ENCODE measurements at regions not wholly inside any gene's neighbourhood (a gene's known extent, or its start where the extent isn't known, plus 50 kb on each side); places are given as distances from the start of the nearest gene placed in this dataset.

DNA sequence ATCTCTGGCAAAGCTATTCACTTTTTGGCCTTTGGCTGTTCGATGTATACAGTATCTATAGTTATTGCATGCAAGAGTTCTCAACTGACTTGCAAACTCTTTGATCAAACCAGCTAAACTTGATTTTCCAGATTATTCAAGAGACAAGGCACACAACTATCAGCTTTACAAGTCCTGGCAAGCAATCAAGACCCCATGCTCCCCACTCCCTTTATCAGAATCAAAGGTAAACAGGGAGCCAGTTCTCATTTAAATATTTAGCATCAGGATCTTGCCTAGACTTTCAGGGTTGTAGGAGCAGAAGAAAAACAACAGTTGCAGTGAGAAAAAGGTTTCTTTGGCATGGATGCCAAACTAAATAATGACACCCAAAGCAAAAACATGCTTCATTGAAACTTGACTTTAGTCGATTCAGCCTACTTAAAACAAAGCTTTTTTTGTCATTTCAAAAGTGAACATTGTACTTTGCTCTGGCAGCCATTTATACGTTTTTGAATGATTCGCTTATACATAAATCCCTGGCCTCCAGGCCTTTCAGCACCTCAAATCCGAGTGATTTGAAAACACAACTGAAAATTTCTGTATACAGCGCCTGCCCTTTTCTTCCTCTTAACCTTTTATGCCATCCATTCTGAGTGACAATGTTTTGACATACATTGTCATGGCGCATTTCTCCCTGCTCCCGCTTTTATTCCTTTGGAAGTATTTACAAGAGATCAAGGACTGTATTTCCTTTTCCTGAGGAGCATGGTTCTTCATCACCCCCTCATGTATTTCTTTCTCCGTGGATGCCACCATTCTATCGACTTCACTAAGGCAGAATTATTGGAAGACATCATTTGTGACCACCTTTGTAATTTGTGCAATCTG lies 340.8 kb downstream of the KLF5 start:
- no peaks in the 10 kb centered on the region for H3K36me3 Mint-ChIP-seq
- H3K4me1 Mint-ChIP-seq, result no peaks in the 10 kb centered on the region
- no peaks in the 10 kb centered on the region for H3K9me3 Mint-ChIP-seq
- no peak overlapping the region for H3K4me3 Mint-ChIP-seq
- H3K27ac Mint-ChIP-seq, result no peak overlapping the region
- peaks cover 2% of the 10 kb centered on the region for H3K27me3 Mint-ChIP-seq

DNA sequence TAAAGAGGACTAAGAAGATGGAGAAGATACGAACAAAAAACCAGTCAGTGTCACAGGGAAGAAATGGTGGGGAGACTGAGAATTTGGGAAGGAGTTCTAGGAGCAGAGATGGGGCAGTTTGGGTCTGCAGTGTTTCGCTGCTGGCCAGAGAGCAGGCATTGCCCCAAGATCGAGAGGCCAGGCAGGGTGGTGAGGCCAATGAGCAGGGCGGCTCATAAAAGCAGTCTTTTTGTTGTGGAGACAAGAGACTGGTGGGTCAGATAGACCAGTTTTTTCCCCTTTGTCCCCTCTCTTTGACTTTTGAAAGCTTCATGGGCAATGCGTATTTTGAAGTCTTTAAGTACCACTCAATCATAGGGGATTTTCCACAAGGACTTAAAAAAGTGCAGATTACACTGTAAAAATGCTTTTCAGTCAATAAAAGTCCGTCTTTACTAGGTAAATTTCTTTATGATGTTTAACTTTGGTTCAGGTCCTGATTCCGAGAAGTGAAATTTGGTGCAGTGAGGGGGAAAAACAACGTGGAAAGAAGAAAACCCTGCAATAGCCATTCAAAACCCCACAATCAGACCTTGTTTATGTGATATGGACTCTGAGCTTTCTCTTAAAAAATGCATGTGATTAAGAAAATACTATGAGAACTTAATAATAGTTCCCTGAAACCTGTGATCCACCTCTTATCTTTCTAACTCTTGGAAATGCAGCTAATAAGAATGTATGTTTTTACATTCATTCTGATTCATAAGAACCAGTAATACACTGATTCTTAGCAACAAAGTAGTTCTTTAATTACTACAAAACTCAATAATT lies 338.9 kb downstream of the KLF5 start:
- peaks cover 2% of the 10 kb centered on the region for H3K27me3 Mint-ChIP-seq
- H3K4me1 Mint-ChIP-seq, result no peaks in the 10 kb centered on the region
- peak overlapping the region; percentile 10 for H3K27ac Mint-ChIP-seq
- no peaks in the 10 kb centered on the region for H3K9me3 Mint-ChIP-seq
- H3K36me3 Mint-ChIP-seq, result no peaks in the 10 kb centered on the region
- H3K4me3 Mint-ChIP-seq, result no peak overlapping the region

DNA sequence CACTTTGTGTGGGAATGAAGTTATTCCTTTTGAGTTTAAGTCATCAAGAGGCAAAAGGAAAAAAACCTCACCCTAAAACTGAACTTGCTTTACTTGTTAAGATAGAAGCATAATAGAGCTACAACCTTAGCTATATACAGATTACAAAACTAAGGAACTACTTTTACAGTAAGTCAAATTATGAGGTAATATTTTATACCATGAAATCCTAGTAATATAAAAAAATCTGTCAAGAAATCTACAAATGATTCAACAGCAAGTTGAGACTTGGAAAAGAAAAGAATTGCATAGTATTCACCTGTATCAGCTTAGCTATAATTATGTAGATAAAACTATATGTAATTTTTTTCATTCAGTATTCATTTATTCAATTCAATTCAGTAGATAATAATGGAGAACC lies 335.3 kb downstream of the KLF5 start:
- Mint-ChIP-seq H3K9me3 (peaks cover 7% of the 10 kb centered on the region), H3K4me1 (no peaks in the 10 kb centered on the region), H3K36me3 (peaks cover 1% of the 10 kb centered on the region), H3K27ac (no peak overlapping the region), H3K4me3 (no peak overlapping the region), H3K27me3 (peaks cover 2% of the 10 kb centered on the region)

DNA sequence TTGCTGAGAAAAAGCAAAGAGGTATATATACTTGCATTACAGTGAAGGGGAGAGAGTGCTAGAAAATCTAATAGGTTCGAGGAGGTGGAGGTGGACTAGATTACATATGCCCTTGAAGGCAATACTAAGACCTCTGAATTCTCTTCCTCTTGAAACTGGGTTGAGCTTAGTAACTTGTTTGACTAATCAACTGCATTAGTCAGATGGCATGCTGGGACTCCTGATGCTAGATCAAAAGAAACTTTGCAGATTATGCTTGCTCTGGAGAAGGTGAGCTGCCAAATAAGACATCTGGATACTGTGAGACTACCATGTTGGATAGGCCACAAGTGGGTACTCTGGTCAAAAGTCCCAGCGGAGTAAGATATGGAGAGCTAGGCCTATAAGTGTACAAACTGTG lies 331.3 kb downstream of the KLF5 start:
- Mint-ChIP-seq H3K27me3 (no peaks in the 10 kb centered on the region), H3K36me3 (peaks cover 1% of the 10 kb centered on the region), H3K27ac (no peak overlapping the region), H3K9me3 (peaks cover 7% of the 10 kb centered on the region), H3K4me3 (no peak overlapping the region), H3K4me1 (no peaks in the 10 kb centered on the region)

DNA sequence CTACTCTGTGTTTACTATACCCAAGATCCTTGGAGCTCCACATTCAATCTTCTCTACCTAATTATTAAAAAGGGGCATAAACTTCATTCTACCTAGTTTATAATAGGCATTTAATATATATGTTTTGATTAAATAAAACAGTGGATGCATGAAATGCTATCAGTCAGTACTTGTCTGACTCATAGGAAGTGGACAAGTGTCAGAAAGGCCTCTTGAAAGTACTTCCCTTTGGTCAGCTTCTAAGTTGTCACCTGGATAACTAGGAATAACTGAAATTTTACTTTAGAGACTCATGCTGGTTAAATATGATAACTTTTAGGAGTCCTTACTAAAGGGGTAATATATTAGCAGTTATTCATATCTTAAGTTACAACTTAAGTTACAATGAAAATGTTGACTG lies 329.8 kb downstream of the KLF5 start:
- Mint-ChIP-seq H3K4me3 (no peak overlapping the region), H3K9me3 (peaks cover 7% of the 10 kb centered on the region), H3K27me3 (no peaks in the 10 kb centered on the region)

DNA sequence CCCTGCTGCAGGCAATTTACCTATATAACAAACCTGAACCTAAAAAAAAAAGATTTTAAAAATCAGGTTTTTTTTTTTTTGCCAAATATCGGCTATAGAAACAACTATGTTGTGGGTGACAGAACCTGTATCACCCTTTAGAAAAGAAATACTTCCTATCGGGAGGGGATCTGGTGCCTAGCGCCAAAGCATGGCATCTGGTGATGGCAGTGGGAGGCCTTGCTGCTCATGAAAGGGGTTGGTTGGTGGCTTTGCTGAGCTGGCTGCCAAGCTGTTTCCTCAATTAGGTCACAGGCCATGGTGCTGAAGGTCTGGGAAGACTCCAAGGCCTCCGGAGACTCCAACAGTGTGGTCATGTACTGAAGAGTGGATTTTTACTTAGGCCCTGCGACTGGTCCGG lies 328.5 kb downstream of the KLF5 start:
- no peaks in the 10 kb centered on the region for H3K27me3 Mint-ChIP-seq
- H3K4me1 Mint-ChIP-seq, result no peaks in the 10 kb centered on the region
- H3K27ac Mint-ChIP-seq, result no peak overlapping the region
- no peak overlapping the region for H3K4me3 Mint-ChIP-seq
- H3K9me3 Mint-ChIP-seq, result peaks cover 7% of the 10 kb centered on the region
- peaks cover 1% of the 10 kb centered on the region for H3K36me3 Mint-ChIP-seq

More for the DNA sequence above, 329.8 kb downstream of the KLF5 start:
- H3K36me3 Mint-ChIP-seq, result peaks cover 1% of the 10 kb centered on the region
- no peaks in the 10 kb centered on the region for H3K4me1 Mint-ChIP-seq
- H3K27ac Mint-ChIP-seq, result no peak overlapping the region

DNA sequence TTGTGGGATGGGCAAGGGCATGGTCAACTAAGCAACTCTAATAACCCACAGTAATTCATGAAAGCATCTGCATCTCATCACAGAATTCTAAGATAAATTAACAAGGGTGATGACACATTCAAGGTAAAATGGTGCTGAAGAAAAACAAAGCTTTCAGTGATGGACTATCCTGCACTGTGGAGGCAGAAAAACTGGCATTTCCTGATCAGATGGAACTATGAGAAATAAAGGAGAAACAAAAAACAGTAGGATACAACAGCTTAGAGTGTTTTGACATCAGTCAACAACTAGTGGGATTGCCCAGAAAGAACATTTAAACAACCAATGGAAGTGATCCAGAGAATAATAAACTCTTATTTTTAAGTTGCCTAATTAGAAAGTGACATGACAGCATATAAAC lies 327.0 kb downstream of the KLF5 start:
- Mint-ChIP-seq H3K4me3 (no peak overlapping the region), H3K9me3 (peaks cover under 1% of the 10 kb centered on the region), H3K36me3 (peaks cover 1% of the 10 kb centered on the region), H3K27ac (no peak overlapping the region), H3K4me1 (no peaks in the 10 kb centered on the region), H3K27me3 (no peaks in the 10 kb centered on the region)

DNA sequence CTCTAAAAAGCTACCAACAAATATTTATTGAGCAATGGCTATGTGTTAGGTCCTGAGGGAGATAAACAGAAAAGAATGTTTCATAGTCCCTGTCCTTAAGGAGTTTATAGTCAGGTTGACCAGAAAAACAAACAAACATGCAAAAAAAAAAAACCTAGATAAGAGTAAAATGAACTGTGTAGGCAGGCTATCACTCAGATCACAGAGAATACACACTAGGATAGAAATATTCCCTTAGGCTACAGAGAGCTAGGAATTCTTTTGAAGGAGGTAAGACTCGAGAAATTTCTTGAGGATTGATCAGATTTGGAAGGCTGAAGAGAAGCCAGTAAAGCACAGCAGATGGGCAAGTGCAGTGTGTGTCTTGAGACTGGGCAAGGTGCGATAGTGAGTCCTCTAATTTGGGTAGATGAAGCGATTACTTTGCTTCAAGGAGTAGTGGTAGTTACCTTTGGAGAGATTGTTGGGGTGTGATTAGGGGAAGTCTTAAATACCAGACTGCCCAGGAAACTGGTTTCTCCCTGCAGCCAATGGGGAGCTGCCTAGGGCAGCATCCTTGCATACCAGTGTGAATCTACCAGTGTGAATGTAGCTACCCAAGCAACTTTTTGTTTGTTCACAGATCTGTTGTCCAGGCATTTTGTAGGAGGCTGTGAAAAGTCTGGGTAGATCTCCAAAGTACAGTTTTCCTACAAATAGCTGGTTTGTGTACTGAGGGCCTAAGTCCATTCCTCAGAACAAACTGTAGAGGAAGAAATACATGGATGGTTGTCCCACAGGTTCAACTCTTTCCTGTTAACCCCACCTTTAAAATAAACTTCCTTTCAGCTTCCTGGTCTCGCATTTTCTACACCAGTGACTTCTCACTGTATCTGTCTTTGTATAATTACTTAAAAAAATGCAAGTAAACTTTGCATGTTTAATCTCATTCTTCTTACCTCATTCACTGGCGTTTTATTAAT lies 314.1 kb downstream of the KLF5 start:
- peaks cover 3% of the 10 kb centered on the region for H3K36me3 Mint-ChIP-seq
- H3K4me3 Mint-ChIP-seq, result no peak overlapping the region
- no peaks in the 10 kb centered on the region for H3K4me1 Mint-ChIP-seq
- H3K27ac Mint-ChIP-seq, result no peak overlapping the region
- H3K27me3 Mint-ChIP-seq, result no peaks in the 10 kb centered on the region
- H3K9me3 Mint-ChIP-seq, result no peaks in the 10 kb centered on the region

DNA sequence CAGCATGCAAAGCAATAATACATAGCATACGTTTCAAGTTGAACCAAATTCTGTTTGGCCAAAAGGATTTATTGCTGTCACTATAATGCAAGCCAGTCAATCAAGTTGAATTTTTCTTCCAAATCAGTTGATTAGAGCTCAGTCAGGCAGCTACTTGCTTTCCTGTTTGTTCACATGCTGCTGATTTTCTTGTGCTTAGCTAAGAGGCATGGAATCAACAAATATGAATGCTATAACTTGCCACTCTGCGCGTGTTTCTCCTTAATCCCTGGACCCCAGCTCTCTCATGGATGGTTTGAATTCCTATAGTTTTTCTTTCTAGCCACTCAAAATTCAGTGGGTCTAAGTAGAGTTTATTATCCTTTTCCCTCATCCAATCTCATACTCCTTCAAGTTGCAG lies 311.3 kb downstream of the KLF5 start:
- no peaks in the 10 kb centered on the region for H3K9me3 Mint-ChIP-seq
- no peaks in the 10 kb centered on the region for H3K4me1 Mint-ChIP-seq
- no peak overlapping the region for H3K27ac Mint-ChIP-seq
- no peaks in the 10 kb centered on the region for H3K36me3 Mint-ChIP-seq
- H3K4me3 Mint-ChIP-seq, result no peak overlapping the region
- H3K27me3 Mint-ChIP-seq, result no peaks in the 10 kb centered on the region

DNA sequence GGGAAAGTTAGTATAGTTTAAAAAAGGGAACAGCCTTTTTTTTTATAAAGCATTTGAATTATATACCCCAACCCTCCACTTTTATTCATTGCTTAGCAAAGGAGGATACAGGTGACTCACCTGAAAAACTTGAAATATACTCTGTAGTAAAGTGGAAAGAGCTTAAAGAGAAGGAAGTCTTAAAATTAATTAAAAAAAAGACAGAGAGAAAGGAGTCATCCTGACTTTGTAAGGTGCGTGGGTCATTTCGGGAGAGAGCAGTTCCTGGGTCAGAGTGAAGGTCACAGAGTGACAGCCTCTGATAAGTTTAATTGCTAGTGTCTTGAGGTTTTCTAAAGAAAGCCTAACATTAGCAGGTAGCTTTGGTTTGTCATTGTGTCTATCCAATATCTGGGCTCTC lies 310.3 kb downstream of the KLF5 start:
- Mint-ChIP-seq H3K27ac (no peak overlapping the region), H3K9me3 (no peaks in the 10 kb centered on the region), H3K36me3 (no peaks in the 10 kb centered on the region), H3K4me3 (no peak overlapping the region), H3K27me3 (no peaks in the 10 kb centered on the region), H3K4me1 (no peaks in the 10 kb centered on the region)

DNA sequence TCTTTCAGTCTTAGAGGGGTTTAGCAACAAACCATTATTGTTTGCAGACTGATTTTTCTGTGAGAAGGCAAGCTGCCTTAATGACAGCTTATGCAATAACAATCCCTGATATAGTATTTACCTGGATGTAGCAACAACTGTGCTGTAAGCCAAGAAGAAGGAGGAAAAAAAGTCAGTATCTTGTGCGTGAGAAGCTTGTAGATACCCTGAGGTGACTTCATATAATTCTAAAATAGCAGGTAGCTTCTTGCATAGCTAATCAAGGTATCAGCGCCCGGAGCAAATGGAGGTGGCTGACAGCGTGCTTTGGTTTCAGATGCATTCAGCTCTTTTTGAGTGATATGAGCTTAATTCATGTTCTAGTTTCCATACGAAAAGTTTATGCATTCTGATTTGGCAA lies 309.8 kb downstream of the KLF5 start:
- no peaks in the 10 kb centered on the region for H3K36me3 Mint-ChIP-seq
- no peaks in the 10 kb centered on the region for H3K27me3 Mint-ChIP-seq
- H3K4me3 Mint-ChIP-seq, result no peak overlapping the region
- H3K27ac Mint-ChIP-seq, result no peak overlapping the region
- no peaks in the 10 kb centered on the region for H3K9me3 Mint-ChIP-seq
- H3K4me1 Mint-ChIP-seq, result no peaks in the 10 kb centered on the region

DNA sequence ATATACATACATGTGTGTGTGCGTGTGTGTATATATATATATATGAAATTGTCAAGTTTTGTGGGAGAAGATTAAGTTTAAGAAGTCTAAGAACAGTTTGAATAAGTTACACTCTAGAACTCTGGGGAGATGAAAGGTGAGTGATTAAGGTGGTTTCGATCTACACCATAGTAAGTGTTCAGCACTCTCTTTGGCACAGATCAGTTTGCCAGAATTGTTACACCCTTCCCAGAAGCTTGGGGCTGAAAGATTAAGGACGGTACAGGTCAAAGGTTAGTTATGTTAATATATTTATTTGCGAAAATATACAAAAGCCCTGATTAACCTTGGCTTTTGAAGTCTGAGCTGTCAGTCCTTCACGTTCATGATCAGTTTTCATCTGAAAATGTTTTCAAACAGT lies 309.1 kb downstream of the KLF5 start:
- Mint-ChIP-seq H3K4me1 (no peaks in the 10 kb centered on the region), H3K27ac (no peak overlapping the region), H3K27me3 (no peaks in the 10 kb centered on the region), H3K4me3 (no peak overlapping the region), H3K9me3 (no peaks in the 10 kb centered on the region), H3K36me3 (no peaks in the 10 kb centered on the region)

DNA sequence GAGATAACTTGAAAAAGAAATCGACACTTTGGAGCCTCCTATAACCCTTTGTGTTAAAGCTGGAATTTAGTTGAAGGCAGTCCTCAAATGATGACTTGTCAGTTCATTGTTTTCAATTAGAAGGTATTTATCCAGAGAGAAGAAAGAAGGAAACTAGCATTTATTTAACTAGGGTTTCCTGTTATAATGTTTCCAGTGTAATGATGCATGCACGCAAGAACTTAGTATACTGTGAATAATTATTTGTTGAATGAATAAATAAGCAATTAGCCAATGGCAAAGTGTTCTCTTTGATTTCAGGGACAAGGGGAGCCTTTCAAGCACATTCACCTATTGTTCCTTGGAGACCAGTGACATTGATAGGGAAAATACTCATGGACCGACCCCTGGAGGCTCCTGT lies 307.4 kb downstream of the KLF5 start:
- H3K4me1 Mint-ChIP-seq, result no peaks in the 10 kb centered on the region
- H3K27ac Mint-ChIP-seq, result no peak overlapping the region
- no peaks in the 10 kb centered on the region for H3K9me3 Mint-ChIP-seq
- no peaks in the 10 kb centered on the region for H3K27me3 Mint-ChIP-seq
- no peaks in the 10 kb centered on the region for H3K36me3 Mint-ChIP-seq
- H3K4me3 Mint-ChIP-seq, result no peak overlapping the region

DNA sequence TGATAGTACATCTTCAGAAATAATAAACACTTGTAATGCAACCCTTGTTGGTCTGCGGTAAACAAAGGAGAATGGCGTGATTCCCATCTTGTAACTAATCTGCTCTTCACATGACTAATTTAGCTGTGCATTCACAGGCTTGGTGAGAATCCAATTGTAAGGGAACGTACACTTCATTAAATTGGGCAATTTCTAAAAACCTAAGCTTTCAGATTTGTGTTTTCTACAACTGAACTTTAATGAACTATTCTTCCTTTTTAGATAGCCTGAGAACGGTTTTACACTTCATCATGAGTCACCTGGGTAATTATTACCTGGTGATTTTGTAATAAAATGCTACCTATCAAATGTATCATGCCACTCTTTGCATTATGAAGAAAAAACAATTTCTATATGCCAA lies 306.9 kb downstream of the KLF5 start:
- Mint-ChIP-seq H3K4me3 (no peak overlapping the region), H3K4me1 (no peaks in the 10 kb centered on the region), H3K9me3 (no peaks in the 10 kb centered on the region), H3K36me3 (no peaks in the 10 kb centered on the region), H3K27me3 (no peaks in the 10 kb centered on the region), H3K27ac (no peak overlapping the region)

DNA sequence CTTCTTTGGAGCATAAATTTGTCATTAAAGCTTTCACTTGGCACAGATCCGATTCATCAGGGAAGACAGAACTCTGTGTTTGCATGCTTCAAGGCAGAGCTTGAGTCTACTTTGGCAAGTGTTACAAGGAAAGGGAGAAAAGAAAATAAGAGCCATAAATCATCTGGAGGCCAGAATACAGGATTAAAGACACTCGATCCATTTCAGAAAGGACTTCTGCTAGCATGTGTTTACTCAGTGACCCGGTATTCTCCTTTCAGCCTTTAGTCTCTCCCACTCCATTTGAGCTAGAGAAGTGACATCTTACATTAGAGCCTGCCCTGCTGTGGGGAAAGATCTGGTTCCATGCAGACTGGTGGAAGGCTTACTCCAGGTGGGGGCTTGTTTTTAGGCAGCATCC lies 306.4 kb downstream of the KLF5 start:
- Mint-ChIP-seq H3K27me3 (no peaks in the 10 kb centered on the region), H3K9me3 (no peaks in the 10 kb centered on the region), H3K36me3 (no peaks in the 10 kb centered on the region), H3K4me3 (no peak overlapping the region), H3K27ac (no peak overlapping the region), H3K4me1 (no peaks in the 10 kb centered on the region)

All from activated naive CD4-positive, alpha-beta T cell treated with anti-CD3 and anti-CD28 coated beads, Interleukin-2, amount 50 U/mL, for 24 hours (primary cell).